GM21576 (cell line): ENCODE measurements at regions not wholly inside any gene's neighbourhood (a gene's known extent, or its start where the extent isn't known, plus 50 kb on each side); places are given as distances from the start of the nearest gene placed in this dataset.

Experiments
- ATAC-seq: cut with Tn5 transposase; IDR thresholded peaks from one replicate; pipeline ENCODE4 v1.9.1; 2021; ENCODE audit warnings: mild to moderate bottlenecking, moderate library complexity; ENCODE audit not compliant: unreplicated experiment

- ATAC-seq = no peak
Measured at GRCh38 chr1:232291261-232291660, 338.7 kb downstream of the SIPA1L2 start.

DNA sequence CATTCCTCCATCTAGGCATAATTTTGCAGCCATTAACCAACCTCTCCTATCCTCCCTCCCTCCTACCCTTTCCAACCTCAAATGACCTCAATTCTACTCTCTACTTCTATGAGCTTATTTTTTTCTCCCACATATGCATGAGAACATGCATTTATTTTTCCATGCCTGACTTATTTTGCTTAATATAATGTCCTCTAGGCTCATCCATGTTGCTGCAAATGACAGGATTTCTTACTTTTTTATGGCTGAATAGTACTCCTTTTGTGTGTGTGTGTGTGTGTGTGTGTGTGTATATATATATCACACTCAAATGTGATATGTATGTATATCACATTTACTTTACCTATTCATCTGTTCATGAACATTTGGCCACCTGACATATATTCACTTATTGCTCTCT, 339.4 kb downstream of the SIPA1L2 start:
- no peak for ATAC-seq

GRCh38 chr1:232287676-232288569, 342.0 kb downstream of the SIPA1L2 start:
- no peak for ATAC-seq

DNA sequence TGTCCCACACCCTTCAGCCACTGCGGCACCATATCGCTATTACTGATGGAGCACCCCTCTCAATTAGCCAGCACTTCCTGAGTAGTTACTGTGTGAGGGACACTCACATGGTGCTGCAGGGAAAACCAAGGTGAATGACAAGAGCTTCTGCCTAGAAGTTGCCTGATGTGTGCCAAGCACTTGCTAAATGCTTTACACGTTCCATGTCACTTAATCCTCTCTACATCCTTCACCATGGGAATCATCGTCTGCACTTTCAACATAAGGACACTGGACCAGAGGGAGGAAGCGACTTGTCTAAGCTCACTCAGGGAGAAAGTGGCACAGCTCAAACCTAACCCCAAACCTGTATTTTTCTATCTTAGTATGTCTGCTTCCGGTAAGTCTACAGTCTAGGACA, 344.8 kb downstream of the SIPA1L2 start:
- ATAC-seq = no peak

DNA sequence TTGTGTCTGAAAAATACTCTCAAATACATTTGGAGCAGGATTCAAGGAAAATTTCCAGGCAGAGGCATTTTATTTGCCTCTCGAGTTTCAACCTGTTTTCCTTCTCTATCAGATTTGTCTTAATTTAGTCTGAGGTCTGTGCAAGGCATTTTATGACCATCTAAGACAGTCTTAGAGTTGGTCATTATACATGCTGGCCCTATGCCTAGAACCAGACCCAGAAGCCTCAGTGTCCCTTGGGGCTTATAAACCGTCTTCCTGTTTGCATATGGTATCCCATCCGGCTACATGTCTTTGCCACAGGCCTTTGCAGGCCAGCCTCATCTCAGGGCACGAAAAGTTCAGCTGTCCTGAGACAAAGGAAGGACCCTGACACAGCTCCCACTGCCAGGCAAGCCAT, 346.1 kb downstream of the SIPA1L2 start:
- ATAC-seq = no peak

GRCh38 chr1:232282498-232282897, 347.4 kb downstream of the SIPA1L2 start:
- ATAC-seq = no peak

- no peak for ATAC-seq
Measured at GRCh38 chr1:232280910-232281309, 349.0 kb downstream of the SIPA1L2 start.

DNA sequence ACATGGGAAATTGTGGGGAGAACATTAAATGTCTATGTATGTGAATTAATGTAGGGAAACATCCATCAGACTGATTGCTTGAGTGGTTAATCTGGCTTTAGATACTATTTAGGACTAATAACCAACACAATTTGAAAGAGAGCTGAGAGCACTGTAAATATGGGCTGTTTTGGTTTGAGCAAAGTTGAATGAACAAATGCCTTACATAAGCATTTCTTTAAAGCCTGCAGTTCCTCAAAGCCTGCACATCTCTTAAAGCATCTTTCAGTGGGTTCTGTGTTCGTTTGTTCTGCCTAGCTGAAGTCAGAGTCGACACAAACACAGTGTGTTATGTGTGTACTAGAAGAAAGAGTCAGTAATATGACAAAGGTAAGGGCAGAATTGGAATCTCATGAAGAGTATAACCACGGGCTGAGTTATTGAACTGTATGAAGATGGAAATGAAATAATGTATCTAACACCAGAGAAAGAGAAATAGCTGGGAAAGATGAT, 350.0 kb downstream of the SIPA1L2 start:
- ATAC-seq = no peak

DNA sequence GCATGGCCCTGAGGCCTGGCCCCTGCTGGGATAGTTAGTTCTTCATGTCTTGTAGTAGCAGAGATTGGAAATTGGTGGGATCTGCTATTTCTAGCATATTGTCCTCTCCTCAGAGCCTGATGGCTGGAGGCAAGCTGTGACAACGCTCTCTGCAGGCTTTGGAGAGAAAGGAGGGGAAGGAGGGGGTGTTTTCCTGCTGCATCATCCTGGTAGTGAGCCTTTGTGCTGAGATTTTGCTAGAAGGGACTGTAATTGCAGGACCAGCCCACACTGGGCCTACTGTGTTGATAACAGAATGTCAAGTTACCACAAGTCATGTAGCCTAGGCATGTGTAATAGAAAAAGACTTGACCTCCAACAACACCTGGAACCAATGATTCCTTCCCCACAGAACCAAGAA, 351.0 kb downstream of the SIPA1L2 start:
- no peak for ATAC-seq

DNA sequence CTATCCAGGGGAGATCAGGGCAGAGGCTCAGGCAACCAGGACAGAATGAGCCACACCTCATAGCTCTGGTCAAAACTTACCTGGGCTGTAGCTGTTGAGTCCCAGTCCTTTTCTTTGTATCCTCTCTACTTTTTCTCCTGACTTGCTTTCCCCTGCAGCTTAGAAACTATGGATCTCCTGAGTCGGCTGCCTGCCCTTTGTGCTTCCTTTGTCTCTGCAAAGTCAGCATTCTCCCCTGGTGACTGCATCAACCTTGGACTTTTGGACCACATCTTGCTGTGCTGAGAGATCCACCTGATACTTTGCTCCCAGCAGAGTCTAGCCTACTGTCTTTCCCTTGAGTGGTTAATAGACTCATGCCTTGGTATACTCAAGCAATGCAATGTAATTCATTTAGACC, 353.3 kb downstream of the SIPA1L2 start:
- ATAC-seq = no peak

- no peak for ATAC-seq
Measured at GRCh38 chr1:232274999-232275710, 354.8 kb downstream of the SIPA1L2 start.

GRCh38 chr1:232274236-232274855, 355.6 kb downstream of the SIPA1L2 start:
- ATAC-seq = no peak

GRCh38 chr1:232273011-232273410, 356.9 kb downstream of the SIPA1L2 start:
- ATAC-seq = no peak

DNA sequence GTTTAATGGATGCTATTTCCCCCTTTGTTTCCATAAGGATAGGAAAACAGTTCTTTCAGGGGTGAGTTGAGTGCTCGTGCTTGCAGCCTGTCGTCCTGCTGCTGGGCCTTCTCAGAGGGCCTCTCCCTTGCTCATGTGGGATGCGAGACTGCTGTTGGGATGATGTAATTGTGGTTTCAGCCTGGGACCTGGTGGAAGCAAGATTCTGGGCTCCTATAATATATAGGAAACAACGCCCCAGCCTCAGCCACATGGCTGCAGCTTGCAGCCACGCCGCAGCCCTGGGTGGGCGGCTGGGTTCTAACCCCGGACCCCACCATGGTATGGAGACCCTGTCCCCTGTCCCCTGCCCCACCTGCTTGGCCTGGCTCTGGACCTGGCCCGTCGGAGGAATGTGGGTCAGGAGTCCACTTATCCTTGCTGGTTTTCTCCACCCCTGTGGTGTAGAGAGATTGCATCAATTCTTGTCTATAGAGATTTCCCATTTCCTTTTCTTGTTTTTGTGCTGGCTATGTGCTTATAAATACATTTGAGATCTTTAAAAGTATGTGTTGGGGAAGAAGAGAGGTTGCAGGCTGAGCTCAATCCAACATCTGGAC, 357.8 kb downstream of the SIPA1L2 start:
- ATAC-seq = no peak

GRCh38 chr1:232271299-232271698, 358.6 kb downstream of the SIPA1L2 start:
- ATAC-seq = no peak

DNA sequence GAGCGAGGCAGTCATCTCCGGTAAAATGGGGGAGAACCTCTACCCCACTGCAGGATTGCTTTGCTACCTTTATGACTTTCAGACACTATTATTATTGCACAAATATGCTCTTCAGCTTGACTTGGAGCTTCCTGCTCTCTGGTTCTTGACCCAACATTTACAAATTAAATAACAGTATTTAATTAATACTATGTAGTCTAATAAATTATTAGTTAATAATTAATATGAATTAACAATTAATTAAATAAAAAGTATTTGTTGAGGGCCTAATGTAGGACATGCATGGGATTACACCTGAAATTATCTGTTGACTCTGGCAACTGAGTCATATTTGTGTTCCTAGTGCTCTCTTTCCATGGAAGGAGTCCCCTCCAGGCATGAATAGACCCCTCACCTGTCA, 359.9 kb downstream of the SIPA1L2 start:
- no peak for ATAC-seq

DNA sequence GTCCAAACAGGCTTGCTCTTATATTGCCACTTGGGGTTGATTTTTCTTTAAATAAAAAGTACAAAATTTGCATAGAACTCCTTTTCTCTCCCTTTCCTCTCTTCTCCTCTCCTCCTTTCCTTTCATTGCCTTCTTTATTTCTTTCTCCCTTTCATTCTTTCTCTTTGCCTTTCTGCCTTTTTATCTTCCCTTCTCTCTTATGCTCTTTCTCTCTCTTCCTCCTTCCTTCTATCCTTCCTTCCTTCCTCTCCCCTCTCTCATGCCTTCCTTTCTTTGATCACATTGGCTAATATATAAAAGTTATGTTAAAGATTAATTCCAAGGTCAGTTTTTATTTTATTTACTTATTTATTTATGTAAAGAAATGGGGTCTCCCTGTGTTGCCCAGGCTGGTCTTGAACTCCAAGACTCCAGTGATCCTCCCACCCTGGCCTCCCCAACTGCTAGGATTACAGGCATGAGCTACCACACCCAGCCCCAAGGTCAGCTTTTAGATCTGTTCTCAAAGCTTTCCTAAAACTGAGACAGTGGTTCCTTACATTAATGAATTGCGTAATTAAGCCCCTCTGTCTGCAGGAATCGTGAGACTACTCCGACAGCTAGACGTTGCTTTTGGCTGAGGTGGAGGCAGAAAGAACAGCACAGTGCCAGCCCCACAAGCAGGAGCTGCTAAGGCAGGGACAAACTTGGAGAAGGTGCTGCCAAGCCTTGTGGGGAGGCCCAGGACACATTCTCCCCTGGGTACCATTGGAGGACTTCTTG, 361.9 kb downstream of the SIPA1L2 start:
- ATAC-seq = no peak

- no peak for ATAC-seq
Measured at GRCh38 chr1:232267092-232267836, 362.7 kb downstream of the SIPA1L2 start.

- no peak for ATAC-seq
Measured at GRCh38 chr1:232263452-232263851, 366.5 kb downstream of the SIPA1L2 start.

DNA sequence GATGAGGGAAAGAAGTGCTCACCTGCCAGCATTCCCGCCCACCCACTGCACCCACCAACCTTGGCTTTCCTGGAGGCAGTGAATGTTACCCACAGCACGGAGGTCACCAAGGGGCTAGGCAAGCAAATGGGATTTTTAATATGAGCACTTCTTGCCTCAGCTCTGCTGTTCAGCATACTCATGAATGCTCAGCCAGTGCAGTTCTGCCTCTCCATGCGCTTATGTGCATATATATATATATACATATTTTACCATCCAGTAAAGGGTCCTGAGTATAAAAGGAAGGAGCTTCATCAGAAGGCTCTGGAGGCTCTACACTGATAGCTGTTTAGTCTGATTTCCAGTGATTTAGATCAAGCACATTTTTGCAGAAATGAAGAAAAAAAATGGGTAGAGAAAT, 366.9 kb downstream of the SIPA1L2 start:
- no peak for ATAC-seq
